AG09319 (cell line): ENCODE measurements at regions not wholly inside any gene's neighbourhood (a gene's known extent, or its start where the extent isn't known, plus 50 kb on each side); places are given as distances from the start of the nearest gene placed in this dataset.

Source experiments
- DNase-seq: peaks from one replicate; pipeline ENCODE4 v3.0.0-alpha.2; 2010; ENCODE audit warnings: low read depth; ENCODE audit errors: extremely low read depth
- TF ChIP-seq, protein P1 (sequence below): IDR thresholded peaks from 2 replicates; pipeline ENCODE4 v1.5.1; 2011; ENCODE audit warnings: low read depth, mild to moderate bottlenecking, inconsistent platforms, low read length, moderate library complexity

DNA sequence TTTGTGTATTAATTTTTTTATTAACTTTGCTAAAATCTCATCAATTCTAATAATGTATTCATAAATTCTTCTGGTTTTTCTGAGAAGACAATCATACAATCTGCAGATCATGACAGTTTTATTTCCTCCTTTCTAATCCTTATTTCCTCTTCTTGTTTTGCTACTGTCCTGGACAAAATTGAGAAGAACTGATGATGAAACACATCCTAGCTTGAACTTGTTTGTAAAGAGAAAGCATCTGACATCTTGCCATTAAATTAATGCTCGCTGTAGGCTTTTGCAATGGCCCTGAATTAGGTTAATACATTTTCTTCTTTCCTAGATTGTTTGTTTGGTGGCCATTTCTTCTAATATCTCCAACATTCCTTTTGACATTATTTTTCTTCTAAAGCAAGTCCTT is 110.9 kb upstream of the TPM1 start:
- DNase-seq: no peak
- TF ChIP-seq, protein P1, sequence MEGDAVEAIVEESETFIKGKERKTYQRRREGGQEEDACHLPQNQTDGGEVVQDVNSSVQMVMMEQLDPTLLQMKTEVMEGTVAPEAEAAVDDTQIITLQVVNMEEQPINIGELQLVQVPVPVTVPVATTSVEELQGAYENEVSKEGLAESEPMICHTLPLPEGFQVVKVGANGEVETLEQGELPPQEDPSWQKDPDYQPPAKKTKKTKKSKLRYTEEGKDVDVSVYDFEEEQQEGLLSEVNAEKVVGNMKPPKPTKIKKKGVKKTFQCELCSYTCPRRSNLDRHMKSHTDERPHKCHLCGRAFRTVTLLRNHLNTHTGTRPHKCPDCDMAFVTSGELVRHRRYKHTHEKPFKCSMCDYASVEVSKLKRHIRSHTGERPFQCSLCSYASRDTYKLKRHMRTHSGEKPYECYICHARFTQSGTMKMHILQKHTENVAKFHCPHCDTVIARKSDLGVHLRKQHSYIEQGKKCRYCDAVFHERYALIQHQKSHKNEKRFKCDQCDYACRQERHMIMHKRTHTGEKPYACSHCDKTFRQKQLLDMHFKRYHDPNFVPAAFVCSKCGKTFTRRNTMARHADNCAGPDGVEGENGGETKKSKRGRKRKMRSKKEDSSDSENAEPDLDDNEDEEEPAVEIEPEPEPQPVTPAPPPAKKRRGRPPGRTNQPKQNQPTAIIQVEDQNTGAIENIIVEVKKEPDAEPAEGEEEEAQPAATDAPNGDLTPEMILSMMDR: no peak

DNA sequence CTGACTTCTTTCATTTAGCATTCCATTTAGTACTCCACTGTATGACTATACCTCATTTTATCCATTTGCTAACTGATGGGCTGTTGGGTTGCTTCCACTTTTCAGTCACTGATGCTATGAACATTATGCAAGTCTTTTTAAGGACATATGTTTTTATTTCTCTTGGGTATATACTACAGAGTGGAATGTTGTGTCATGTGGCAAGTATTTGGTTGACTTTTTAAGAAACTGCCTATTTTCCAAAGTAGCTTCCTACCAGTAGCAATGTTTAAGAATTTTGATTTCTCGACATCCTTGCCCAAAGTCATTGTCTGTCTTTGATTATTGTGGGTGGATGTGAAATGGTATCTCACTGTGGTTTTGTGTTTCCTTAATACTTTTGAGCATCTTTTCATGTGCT is 110.1 kb upstream of the TPM1 start:
- DNase-seq: peak; percentile 92

DNA sequence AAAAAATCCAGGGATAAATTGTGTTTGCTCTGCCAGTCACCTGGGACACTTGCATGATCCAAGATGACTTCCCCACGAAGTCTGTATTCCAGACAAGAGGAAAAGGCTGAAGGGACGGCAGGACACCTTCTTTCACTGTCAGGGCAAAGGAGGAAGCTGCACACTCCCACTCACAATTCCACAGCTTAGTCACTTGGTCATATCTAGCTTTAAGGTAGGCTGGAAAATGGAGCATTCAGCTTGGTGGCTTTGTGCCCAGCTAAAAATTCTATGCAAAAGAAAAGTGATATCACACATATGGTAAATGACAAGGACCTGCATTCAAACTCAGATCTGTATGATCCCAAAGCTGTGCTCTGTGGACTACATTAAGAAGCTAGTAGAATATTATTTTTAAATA is 109.2 kb upstream of the TPM1 start:
- TF ChIP-seq, protein P1: no peak
- DNase-seq: no peak

More for the DNA sequence above, 110.1 kb upstream of the TPM1 start:
- TF ChIP-seq, protein P1: no peak

DNA sequence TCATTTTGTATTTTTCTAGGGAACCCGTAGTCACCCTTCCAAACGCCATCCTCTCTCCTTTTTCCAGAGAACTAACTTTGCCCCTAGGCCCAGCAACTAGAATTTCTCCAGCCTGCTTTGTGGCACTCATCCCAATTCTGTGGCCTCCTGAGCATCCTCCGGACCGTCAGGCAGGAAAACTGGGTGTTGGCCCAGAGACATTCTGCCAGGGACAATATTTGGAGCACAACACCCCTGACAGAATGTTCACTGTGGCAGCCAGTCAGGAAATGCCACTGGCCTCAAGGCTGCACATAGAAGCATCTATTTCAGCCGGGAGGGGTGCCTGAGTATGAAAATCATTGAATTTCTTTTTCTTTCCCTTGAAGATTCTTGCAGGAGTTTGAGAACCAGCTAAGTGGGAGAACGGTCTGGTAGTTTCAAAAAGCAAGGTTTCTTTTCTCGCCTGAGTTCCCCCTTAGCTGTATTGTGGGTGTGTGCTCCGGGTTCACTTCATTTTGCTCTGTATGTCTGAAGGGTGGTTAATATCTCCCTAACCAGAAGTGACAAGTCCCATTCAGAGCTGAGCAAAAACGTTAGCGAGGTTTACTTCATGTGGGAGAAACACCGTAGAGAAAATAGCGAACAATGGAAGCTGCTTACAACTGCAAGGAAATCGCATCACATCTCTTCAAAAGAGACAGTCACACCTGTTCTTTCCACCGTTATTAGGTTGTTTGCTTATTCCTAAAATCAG is 108.1 kb upstream of the TPM1 start:
- TF ChIP-seq, protein P1: no peak
- no peak for DNase-seq

DNA sequence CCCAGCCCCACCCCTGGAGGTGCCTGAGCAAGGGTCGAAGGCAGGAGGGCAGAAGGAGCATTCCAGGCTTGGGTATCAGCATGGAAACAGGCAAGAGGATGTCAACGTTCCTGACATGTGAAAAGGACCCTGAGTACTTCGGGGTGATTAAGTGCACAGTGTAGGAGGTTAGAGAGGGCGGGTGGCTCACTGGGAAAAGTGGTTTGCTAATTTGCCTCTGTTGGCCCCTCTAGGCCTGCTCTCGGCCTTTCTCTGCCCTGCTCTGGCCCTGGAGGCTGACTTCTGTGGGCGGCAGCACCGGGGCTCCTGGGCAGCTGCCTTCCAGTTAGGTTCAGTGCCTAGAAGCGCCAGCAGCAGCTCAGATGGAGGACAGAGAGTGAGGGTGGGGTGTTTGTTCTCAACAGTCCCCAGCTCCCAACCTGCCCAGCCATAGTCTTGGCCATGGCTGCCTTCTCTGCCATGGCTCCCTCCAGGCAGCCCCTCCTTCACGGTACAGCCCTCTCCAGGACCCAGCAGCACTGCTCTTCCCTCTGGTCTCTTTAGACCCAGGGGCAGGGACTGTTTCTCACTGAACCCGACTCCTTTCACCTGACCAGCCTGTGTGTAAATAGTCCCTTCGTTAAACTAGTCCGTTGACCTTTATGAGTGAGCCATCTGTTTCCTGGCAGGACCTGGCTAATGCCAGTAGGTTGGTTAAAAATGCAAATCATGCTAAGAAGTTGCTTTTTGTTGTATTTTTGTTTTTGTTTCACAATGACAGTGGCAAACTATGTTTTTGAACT is 107.1 kb upstream of the TPM1 start:
- TF ChIP-seq, protein P1: no peak

DNA sequence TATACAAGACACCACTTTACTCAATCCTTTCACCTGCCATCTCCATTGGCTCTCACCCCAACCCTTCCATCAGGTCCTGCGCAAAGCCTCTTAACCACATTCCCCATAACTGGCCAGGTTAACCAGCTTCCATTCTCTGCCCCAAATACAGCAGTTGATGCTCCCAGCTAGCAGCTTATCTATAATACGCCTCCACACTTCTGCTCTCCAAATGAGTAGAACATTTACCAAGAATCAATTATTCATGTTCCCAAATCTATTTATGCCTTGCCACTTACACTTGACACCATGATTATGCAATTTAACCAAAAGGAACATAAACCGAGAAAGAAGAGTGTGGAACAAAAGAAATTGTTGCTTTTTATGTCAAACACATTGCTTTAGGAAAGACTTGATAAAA is 103.7 kb upstream of the TPM1 start:
- no peak for DNase-seq
- TF ChIP-seq, protein P1: no peak

More for the DNA sequence above, 107.1 kb upstream of the TPM1 start:
- no peak for DNase-seq

DNA sequence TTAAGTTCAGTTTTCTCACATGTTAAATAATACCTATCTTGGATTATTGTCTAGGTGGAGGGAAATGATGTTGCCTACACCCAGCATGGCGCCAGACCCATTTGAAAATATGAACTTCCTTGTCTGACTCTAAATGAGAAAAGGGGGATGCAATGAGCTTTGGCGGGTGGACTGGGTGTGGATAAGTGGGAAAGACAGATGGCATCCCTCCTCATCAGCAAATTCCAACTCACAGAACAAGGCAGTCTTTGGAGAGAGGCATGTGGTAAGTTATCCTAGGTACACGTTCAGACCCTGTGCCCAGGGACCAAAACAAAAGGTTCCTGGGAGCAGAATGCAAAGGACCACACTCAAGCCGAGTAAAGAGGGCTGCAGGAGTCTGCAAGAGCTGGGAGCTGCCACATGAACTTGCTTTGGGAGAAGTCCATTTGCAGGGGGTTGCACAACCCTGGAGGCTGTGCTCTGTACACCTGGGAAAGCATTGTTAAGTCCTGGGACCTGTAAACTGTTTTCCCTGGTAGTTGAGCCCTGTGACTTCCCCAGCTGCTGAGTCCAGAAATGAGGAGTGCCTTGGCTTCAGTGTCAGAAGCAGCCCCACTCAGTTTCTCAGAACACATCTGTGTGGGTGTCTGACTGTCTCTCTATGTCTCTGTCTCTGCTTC is 102.3 kb upstream of the TPM1 start:
- TF ChIP-seq, protein P1: no peak
- DNase-seq: no peak
